ENCODE measurements at regions not wholly inside any gene's neighbourhood (a gene's known extent, or its start where the extent isn't known, plus 50 kb on each side); places are given as distances from the start of the nearest gene placed in this dataset.

DNA sequence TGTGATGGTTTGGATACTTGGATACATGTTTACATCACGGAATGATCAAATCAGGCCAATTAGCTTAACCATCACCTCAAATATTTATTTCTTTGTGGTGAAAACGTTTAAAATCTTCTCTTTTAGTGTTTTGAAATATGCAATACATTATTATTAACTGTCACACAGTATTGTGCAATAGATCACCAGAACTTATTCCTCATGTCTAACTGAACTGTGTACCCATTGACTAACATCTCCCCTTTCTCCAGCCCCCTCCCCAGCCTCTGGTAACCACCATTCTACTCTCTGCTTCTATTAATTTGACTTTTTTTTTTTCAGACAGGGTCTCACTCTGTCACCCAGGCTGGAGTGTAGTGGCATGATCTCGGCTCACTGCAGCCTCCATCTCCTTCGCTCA lies 471.9 kb downstream of the BCOR start:
- H2AFZ ChIP-seq (ENCODE audit: low read depth, low read length): no peak overlapping the region
- no peak overlapping the region for H3K4me2 ChIP-seq (ENCODE audit: insufficient read depth, low read length)
- no peaks in the 10 kb centered on the region for H3K9me3 ChIP-seq (replicated peaks; ENCODE audit: control insufficient read depth, insufficient read depth, low read depth, low read length)
- H4K20me1 ChIP-seq (replicated peaks; ENCODE audit: control insufficient read depth, insufficient read depth, low read length): no peaks in the 10 kb centered on the region
- intact Hi-C loops (cut with micrococcal nuclease): no loop called here
- in situ Hi-C loops (cut with MboI): no loop called here
- CTCF ChIA-PET (ENCODE audit: low intra/inter-chr PET ratio): no interaction called here
- 22% methylated on average over 2 of the region's 4 CpGs for WGBS (ENCODE audit: insufficient coverage, low coverage, missing lambda C conversion rate)
- H3K4me1 ChIP-seq (replicated peaks in 1 of 2; ENCODE audit: control insufficient read depth in 2 of 2, insufficient read depth in 2 of 2, low read length in 2 of 2): peaks cover 0 to 4% of the 10 kb centered on the region in 2 experiments; a peak in 2 of 5 replicates
- FAIRE-seq (no peak), DNase-seq (ENCODE audit: extremely low read depth in 1 of 4, low spot score in 3 of 4) (no peak), ATAC-seq (no peak)
- H3K9ac ChIP-seq (ENCODE audit: insufficient read depth in 1 of 2, low read depth in 2 of 2, low read length in 2 of 2): no peak overlapping the region
- no peaks in the 10 kb centered on the region for H3K36me3 ChIP-seq (ENCODE audit: control insufficient read depth, insufficient read depth, low read length)
- no peak overlapping the region for H3K27ac ChIP-seq (ENCODE audit: extremely low read depth, low read depth, low read length)
- POLR2A ChIA-PET: no interaction called here
- no peaks in the 10 kb centered on the region for H3K27me3 ChIP-seq (ENCODE audit: control insufficient read depth in 2 of 2, insufficient read depth in 2 of 2, low read length in 2 of 2)
- H3K9me1 ChIP-seq (ENCODE audit: control insufficient read depth, insufficient read depth, low read length): no peaks in the 10 kb centered on the region
- no TSS peak for BruUV-seq (replicated peaks)
- no peaks in the 10 kb centered on the region for H3K79me2 ChIP-seq (ENCODE audit: control insufficient read depth, insufficient read depth, low read length)
- TF ChIP-seq CEBPB (tag; IDR thresholded peaks at IDR 0.05) (peak; percentile 76), CEBPG (CRISPR knock-in tag; IDR thresholded peaks at IDR 0.05) (no peak), CEBPG (tag; conservative IDR thresholded peaks at IDR 0.05 in 1 of 2, IDR thresholded peaks at IDR 0.05 in 1 of 2) (peak in 1 of 2 experiments; percentile 90; a peak in 2 of 4 replicates)
- TF ChIP-seq, protein P1, sequence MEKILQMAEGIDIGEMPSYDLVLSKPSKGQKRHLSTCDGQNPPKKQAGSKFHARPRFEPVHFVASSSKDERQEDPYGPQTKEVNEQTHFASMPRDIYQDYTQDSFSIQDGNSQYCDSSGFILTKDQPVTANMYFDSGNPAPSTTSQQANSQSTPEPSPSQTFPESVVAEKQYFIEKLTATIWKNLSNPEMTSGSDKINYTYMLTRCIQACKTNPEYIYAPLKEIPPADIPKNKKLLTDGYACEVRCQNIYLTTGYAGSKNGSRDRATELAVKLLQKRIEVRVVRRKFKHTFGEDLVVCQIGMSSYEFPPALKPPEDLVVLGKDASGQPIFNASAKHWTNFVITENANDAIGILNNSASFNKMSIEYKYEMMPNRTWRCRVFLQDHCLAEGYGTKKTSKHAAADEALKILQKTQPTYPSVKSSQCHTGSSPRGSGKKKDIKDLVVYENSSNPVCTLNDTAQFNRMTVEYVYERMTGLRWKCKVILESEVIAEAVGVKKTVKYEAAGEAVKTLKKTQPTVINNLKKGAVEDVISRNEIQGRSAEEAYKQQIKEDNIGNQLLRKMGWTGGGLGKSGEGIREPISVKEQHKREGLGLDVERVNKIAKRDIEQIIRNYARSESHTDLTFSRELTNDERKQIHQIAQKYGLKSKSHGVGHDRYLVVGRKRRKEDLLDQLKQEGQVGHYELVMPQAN (IDR thresholded peaks at IDR 0.05; ENCODE audit: borderline replicate concordance): no peak
- no peak overlapping the region for H3K4me3 ChIP-seq

DNA sequence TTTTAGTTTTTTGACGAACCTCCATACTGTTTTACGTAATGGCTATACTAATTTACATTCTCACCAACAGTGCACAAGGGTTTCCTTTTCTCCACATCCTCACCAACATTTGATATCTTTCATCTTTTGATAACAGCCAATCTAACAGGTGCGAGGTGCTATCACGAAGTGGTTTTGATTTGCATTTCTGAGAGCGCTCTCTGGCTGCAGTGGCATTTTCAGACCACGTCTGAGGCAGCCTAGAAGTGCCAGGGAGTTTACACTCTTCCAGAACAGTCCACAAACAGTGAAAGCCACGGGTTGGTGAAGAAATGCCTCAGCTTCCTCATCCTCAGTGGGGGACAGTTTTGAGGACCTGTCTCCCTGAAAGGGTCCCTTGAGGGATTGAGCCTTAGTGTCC lies 471.0 kb downstream of the BCOR start:
- Histone ChIP-seq H3K4me3 (no peak overlapping the region), H3K27me3 (ENCODE audit: control insufficient read depth in 2 of 2, insufficient read depth in 2 of 2, low read length in 2 of 2) (no peaks in the 10 kb centered on the region), H3K79me2 (ENCODE audit: control insufficient read depth, insufficient read depth, low read length) (no peaks in the 10 kb centered on the region), H3K36me3 (ENCODE audit: control insufficient read depth, insufficient read depth, low read length) (no peaks in the 10 kb centered on the region), H2AFZ (ENCODE audit: low read depth, low read length) (no peak overlapping the region), H3K4me2 (ENCODE audit: insufficient read depth, low read length) (no peak overlapping the region), H4K20me1 (replicated peaks; ENCODE audit: control insufficient read depth, insufficient read depth, low read length) (no peaks in the 10 kb centered on the region), H3K4me1 (replicated peaks in 1 of 2; ENCODE audit: control insufficient read depth in 2 of 2, insufficient read depth in 2 of 2, low read length in 2 of 2) (peaks cover 0 to 4% of the 10 kb centered on the region in 2 experiments; a peak in 2 of 5 replicates), H3K27ac (ENCODE audit: extremely low read depth, low read depth, low read length) (no peak overlapping the region), H3K9me1 (ENCODE audit: control insufficient read depth, insufficient read depth, low read length) (no peaks in the 10 kb centered on the region), H3K9me3 (replicated peaks; ENCODE audit: control insufficient read depth, insufficient read depth, low read depth, low read length) (no peaks in the 10 kb centered on the region), H3K9ac (ENCODE audit: insufficient read depth in 1 of 2, low read depth in 2 of 2, low read length in 2 of 2) (no peak overlapping the region)
- POLR2A ChIA-PET: no interaction called here
- in situ Hi-C loops (cut with MboI): no loop called here
- FAIRE-seq (no peak), DNase-seq (ENCODE audit: extremely low read depth in 1 of 4, low spot score in 3 of 4) (no peak), ATAC-seq (no peak)
- CTCF ChIA-PET (ENCODE audit: low intra/inter-chr PET ratio): no interaction called here
- WGBS (ENCODE audit: insufficient coverage, low coverage, missing lambda C conversion rate): 20% methylated on average over 6 of the region's 7 CpGs
- no TSS peak for BruUV-seq (replicated peaks)
- intact Hi-C loops (cut with micrococcal nuclease): no loop called here
- TF ChIP-seq IFI16 (CRISPR knock-in tag; IDR thresholded peaks at IDR 0.05) (no peak), ZNF561 (CRISPR knock-in tag; conservative IDR thresholded peaks at IDR 0.05) (no peak), TGIF2 (CRISPR knock-in tag; IDR thresholded peaks at IDR 0.05) (no peak), SMARCC2 (IDR thresholded peaks at IDR 0.05; ENCODE audit: low read depth) (no peak), ZNF253 (CRISPR knock-in tag; conservative IDR thresholded peaks at IDR 0.05) (no peak), HIVEP1 (CRISPR knock-in tag; IDR thresholded peaks at IDR 0.05) (no peak), ZNF232 (CRISPR knock-in tag; IDR thresholded peaks at IDR 0.05) (no peak), HMG20A (CRISPR knock-in tag; conservative IDR thresholded peaks at IDR 0.05) (no peak), THRAP3 (IDR thresholded peaks at IDR 0.05; ENCODE audit: borderline replicate concordance) (no peak)
- TF ChIP-seq, protein P2, sequence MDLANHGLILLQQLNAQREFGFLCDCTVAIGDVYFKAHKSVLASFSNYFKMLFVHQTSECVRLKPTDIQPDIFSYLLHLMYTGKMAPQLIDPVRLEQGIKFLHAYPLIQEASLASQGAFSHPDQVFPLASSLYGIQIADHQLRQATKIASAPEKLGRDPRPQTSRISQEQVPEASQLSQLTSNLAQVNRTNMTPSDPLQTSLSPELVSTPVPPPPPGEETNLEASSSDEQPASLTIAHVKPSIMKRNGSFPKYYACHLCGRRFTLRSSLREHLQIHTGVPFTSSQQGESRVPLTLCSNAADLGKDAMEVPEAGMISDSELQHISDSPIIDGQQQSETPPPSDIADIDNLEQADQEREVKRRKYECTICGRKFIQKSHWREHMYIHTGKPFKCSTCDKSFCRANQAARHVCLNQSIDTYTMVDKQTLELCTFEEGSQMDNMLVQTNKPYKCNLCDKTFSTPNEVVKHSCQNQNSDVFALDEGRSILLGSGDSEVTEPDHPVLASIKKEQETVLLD (IDR thresholded peaks at IDR 0.05): no peak
